Middle frontal gyrus (tissue), 1 donor: ENCODE measurements at regions not wholly inside any gene's neighbourhood (a gene's known extent, or its start where the extent isn't known, plus 50 kb on each side); places are given as distances from the start of the nearest gene placed in this dataset.
"Not testable (repeated sequence)": the region's sequence is repeated elsewhere in the genome, so short reads cannot be mapped to it uniquely, and the experiment has no call there.

Source experiments
- DNase-seq: peaks from one replicate; pipeline ENCODE4 v3.0.0-alpha.2; 2015; ENCODE audit warnings: low spot score; ENCODE audit errors: extremely low spot score

- no peak for DNase-seq
Measured at GRCh38 chr2:192749611-192750200, 555.0 kb upstream of the TMEFF2 start.

- no peak for DNase-seq
Measured at GRCh38 chr2:192741889-192742288, 547.2 kb upstream of the TMEFF2 start.

GRCh38 chr2:192735447-192735846 is 540.7 kb upstream of the TMEFF2 start:
- DNase-seq: no peak

GRCh38 chr2:192729369-192729768 is 534.6 kb upstream of the TMEFF2 start:
- no peak for DNase-seq

- no peak for DNase-seq
Measured at GRCh38 chr2:192725991-192726390, 531.3 kb upstream of the TMEFF2 start.

- DNase-seq: no peak
Measured at GRCh38 chr2:192719629-192720028, 524.9 kb upstream of the TMEFF2 start.

- DNase-seq: no peak
Measured at GRCh38 chr2:192718340-192718739, 523.6 kb upstream of the TMEFF2 start.

GRCh38 chr2:192700934-192701333 is 506.2 kb upstream of the TMEFF2 start:
- no peak for DNase-seq

- no peak for DNase-seq
Measured at GRCh38 chr2:192697880-192698279, 503.1 kb upstream of the TMEFF2 start.

- no peak for DNase-seq
Measured at GRCh38 chr2:192696857-192697256, 502.1 kb upstream of the TMEFF2 start.

- no peak for DNase-seq
Measured at GRCh38 chr2:192687015-192687414, 492.3 kb upstream of the TMEFF2 start.

- not testable (repeated sequence) for DNase-seq
Measured at GRCh38 chr2:192682511-192682910, 487.8 kb upstream of the TMEFF2 start.

- no peak for DNase-seq
Measured at GRCh38 chr2:192675681-192676080, 480.9 kb upstream of the TMEFF2 start.

- no peak for DNase-seq
Measured at GRCh38 chr2:192669505-192670091, 474.9 kb upstream of the TMEFF2 start.

- DNase-seq: not testable (repeated sequence)
Measured at GRCh38 chr2:192660555-192660954, 465.8 kb upstream of the TMEFF2 start.

- no peak for DNase-seq
Measured at GRCh38 chr2:192657362-192657761, 462.6 kb upstream of the TMEFF2 start.

- DNase-seq: no peak
Measured at GRCh38 chr2:192655916-192656315, 461.2 kb upstream of the TMEFF2 start.

- no peak for DNase-seq
Measured at GRCh38 chr2:192645811-192646598, 451.3 kb upstream of the TMEFF2 start.

GRCh38 chr2:192634557-192634956 is 439.8 kb upstream of the TMEFF2 start:
- no peak for DNase-seq

GRCh38 chr2:192628017-192628416 is 433.3 kb upstream of the TMEFF2 start:
- no peak for DNase-seq

GRCh38 chr2:192615105-192615504 is 420.4 kb upstream of the TMEFF2 start:
- DNase-seq: no peak

GRCh38 chr2:192604295-192604694 is 409.6 kb upstream of the TMEFF2 start:
- no peak for DNase-seq

- not testable (repeated sequence) for DNase-seq
Measured at GRCh38 chr2:192598649-192599048, 403.9 kb upstream of the TMEFF2 start.
